MM.1S (cell line): ENCODE measurements at regions not wholly inside any gene's neighbourhood (a gene's known extent, or its start where the extent isn't known, plus 50 kb on each side); places are given as distances from the start of the nearest gene placed in this dataset.

Source experiments
- EZH2phosphoT487 ChIP-seq: fragments of 300-600 bp; sonication (generic); IDR thresholded peaks from 2 replicates; pipeline ENCODE4 v1.6.1; 2018; ENCODE audit warnings: antibody characterized with exemption, low read length
- TF ChIP-seq, protein P1 (sequence below): fragments of 300-600 bp; sonication (generic); IDR thresholded peaks from 2 replicates; pipeline ENCODE4 v1.5.1; 2016; ENCODE audit warnings: antibody characterized with exemption, low read length, mixed read lengths

DNA sequence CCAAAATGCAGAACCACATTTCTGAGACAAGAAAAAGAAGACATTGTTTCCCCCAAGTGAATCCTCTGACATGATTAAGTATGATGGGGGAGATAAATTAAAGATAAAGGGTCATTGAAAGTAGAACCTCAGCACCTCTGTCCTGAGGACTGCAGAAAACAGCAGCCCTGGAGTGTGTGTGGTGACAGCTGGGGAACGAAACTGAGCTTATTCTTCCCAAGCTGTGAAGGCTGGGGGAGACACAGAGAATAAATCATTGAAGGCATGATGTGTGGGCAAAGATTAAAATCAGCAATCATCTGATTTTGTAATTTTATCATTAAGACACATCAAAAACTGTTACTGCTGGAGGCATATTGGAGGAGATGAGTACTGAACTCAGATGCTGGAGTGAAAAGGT, 67.5 kb upstream of the GPR6 start:
- TF ChIP-seq, protein P1, sequence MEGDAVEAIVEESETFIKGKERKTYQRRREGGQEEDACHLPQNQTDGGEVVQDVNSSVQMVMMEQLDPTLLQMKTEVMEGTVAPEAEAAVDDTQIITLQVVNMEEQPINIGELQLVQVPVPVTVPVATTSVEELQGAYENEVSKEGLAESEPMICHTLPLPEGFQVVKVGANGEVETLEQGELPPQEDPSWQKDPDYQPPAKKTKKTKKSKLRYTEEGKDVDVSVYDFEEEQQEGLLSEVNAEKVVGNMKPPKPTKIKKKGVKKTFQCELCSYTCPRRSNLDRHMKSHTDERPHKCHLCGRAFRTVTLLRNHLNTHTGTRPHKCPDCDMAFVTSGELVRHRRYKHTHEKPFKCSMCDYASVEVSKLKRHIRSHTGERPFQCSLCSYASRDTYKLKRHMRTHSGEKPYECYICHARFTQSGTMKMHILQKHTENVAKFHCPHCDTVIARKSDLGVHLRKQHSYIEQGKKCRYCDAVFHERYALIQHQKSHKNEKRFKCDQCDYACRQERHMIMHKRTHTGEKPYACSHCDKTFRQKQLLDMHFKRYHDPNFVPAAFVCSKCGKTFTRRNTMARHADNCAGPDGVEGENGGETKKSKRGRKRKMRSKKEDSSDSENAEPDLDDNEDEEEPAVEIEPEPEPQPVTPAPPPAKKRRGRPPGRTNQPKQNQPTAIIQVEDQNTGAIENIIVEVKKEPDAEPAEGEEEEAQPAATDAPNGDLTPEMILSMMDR: no peak
- no peak for TF ChIP-seq EZH2phosphoT487
